MM.1S (cell line): ENCODE measurements at regions not wholly inside any gene's neighbourhood (a gene's known extent, or its start where the extent isn't known, plus 50 kb on each side); places are given as distances from the start of the nearest gene placed in this dataset.

Experiments
- DNase-seq: peaks from one replicate; pipeline ENCODE4 v3.0.0-alpha.2; 2015
- H2AFZ ChIP-seq: fragments of 300-600 bp; sonication (generic); 2 replicates; pipeline ENCODE4 v1.6.0; 2016; ENCODE audit warnings: antibody characterized with exemption, low read length
- H3F3A ChIP-seq: fragments of 300-600 bp; sonication (generic); 2 replicates; pipeline ENCODE4 v1.6.1; 2016; ENCODE audit warnings: mild to moderate bottlenecking, antibody characterized with exemption, low read length, moderate library complexity, mixed read lengths; ENCODE audit not compliant: insufficient read depth
- H3K27ac ChIP-seq: fragments of 300-600 bp; sonication (generic); 2 replicates; pipeline ENCODE4 v1.5.1; 2016; ENCODE audit warnings: mild to moderate bottlenecking, low read length
- H3K27me3 ChIP-seq: fragments of 300-600 bp; sonication (generic); replicated peaks from 2 replicates; pipeline ENCODE4 v1.6.0; 2016; ENCODE audit warnings: low read length; ENCODE audit not compliant: insufficient read depth
- H3K36me3 ChIP-seq: fragments of 300-600 bp; sonication (generic); replicated peaks from 2 replicates; pipeline ENCODE4 v1.6.1; 2016; ENCODE audit warnings: mild to moderate bottlenecking, low read length, mixed read lengths; ENCODE audit not compliant: insufficient read depth
- H3K4me1 ChIP-seq: fragments of 300-600 bp; sonication (generic); 2 replicates; pipeline ENCODE4 v1.6.1; 2016; ENCODE audit warnings: low read length, mixed read lengths
- H3K4me2 ChIP-seq: fragments of 300-600 bp; sonication (generic); 2 replicates; pipeline ENCODE4 v1.6.0; 2016; ENCODE audit warnings: low read depth, low read length
- H3K4me3 ChIP-seq: fragments of 300-600 bp; sonication (generic); 2 replicates; pipeline ENCODE4 v1.5.1; 2016; ENCODE audit warnings: low read length, mixed read lengths
- H3K79me2 ChIP-seq: fragments of 300-600 bp; sonication (generic); 2 replicates; pipeline ENCODE4 v1.6.1; 2016; ENCODE audit warnings: mixed run types, low read length, mixed read lengths
- H3K9ac ChIP-seq: fragments of 300-600 bp; sonication (generic); 2 replicates; pipeline ENCODE4 v1.6.1; 2016; ENCODE audit warnings: low read length, mixed read lengths
- H3K9me2 ChIP-seq: fragments of 300-600 bp; sonication (generic); replicated peaks from 2 replicates; pipeline ENCODE4 v1.6.1; 2016; ENCODE audit warnings: mild to moderate bottlenecking, low read length, mixed read lengths; ENCODE audit not compliant: insufficient read depth
- H3K9me3 ChIP-seq: fragments of 300-600 bp; sonication (generic); replicated peaks from 2 replicates; pipeline ENCODE4 v1.6.1; 2016; ENCODE audit warnings: mild to moderate bottlenecking, low read length, mixed read lengths; ENCODE audit not compliant: insufficient read depth
- H4K20me1 ChIP-seq: fragments of 300-600 bp; sonication (generic); 2 replicates; pipeline ENCODE4 v1.6.1; 2016; ENCODE audit warnings: mild to moderate bottlenecking, low read length, moderate library complexity, mixed read lengths; ENCODE audit not compliant: insufficient read depth
- EZH2 ChIP-seq: fragments of 300-600 bp; sonication (generic); optimal IDR thresholded peaks from 2 replicates; pipeline ENCODE3; 2017; ENCODE audit warnings: low read depth, mild to moderate bottlenecking, antibody characterized with exemption, low read length, mixed read lengths
- EZH2phosphoT487 ChIP-seq: fragments of 300-600 bp; sonication (generic); IDR thresholded peaks from 2 replicates; pipeline ENCODE4 v1.6.1; 2018; ENCODE audit warnings: antibody characterized with exemption, low read length
- TF ChIP-seq, protein P1 (sequence below): fragments of 300-600 bp; sonication (generic); IDR thresholded peaks from 2 replicates; pipeline ENCODE4 v1.5.1; 2016; ENCODE audit warnings: antibody characterized with exemption, low read length, mixed read lengths

DNA sequence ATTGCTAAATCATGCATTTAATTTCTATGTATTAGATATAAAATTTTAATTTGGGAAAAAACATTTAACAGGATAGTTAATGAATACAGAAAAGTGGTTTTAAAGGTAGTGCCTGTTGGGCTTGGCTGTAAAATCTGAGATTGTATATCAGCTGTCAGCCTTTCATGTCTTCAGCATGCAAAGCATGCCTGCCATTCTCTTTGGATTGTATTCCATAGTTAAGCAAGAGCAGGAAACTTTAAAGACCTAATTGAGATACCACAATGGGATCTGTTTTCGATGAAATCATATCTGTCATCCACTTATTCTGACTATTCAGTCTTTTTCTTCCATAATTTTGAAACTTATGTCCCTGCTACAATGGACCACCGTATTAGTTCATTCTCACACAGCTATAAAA is 451.0 kb upstream of the DDI1 start:
- Histone ChIP-seq H4K20me1 (no peaks in the 10 kb centered on the region), H3K9me3 (no peaks in the 10 kb centered on the region), H3K27me3 (no peaks in the 10 kb centered on the region), H2AFZ (no peak overlapping the region), H3K4me2 (no peak overlapping the region), H3K36me3 (no peaks in the 10 kb centered on the region), H3K4me3 (no peak overlapping the region), H3K4me1 (no peaks in the 10 kb centered on the region), H3K79me2 (no peaks in the 10 kb centered on the region), H3K27ac (no peak overlapping the region), H3F3A (no peaks in the 10 kb centered on the region), H3K9ac (no peak overlapping the region), H3K9me2 (no peaks in the 10 kb centered on the region)
- TF ChIP-seq EZH2 (no peak), EZH2phosphoT487 (no peak)
- TF ChIP-seq, protein P1, sequence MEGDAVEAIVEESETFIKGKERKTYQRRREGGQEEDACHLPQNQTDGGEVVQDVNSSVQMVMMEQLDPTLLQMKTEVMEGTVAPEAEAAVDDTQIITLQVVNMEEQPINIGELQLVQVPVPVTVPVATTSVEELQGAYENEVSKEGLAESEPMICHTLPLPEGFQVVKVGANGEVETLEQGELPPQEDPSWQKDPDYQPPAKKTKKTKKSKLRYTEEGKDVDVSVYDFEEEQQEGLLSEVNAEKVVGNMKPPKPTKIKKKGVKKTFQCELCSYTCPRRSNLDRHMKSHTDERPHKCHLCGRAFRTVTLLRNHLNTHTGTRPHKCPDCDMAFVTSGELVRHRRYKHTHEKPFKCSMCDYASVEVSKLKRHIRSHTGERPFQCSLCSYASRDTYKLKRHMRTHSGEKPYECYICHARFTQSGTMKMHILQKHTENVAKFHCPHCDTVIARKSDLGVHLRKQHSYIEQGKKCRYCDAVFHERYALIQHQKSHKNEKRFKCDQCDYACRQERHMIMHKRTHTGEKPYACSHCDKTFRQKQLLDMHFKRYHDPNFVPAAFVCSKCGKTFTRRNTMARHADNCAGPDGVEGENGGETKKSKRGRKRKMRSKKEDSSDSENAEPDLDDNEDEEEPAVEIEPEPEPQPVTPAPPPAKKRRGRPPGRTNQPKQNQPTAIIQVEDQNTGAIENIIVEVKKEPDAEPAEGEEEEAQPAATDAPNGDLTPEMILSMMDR = no peak
- DNase-seq = no peak

DNA sequence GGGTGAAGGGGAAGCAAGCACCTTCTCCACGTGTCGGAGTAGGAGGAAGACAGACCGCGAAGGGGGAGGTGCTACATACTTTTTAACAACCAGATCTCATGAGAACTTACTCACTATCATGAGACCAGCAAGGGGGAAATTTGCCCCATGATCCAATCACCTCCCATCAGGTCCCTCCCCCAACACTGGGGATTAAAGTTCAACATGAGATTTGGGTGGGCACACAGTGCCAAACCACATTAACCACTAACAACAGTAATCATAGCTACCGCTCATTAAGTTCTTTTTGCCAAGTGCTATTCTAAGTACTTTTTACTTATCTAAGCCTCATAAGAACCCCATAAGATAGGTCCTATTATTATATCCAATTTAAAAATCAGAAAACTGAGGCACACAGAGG is 450.5 kb upstream of the DDI1 start:
- H3K4me2 ChIP-seq = no peak overlapping the region
- H3K9me2 ChIP-seq = no peaks in the 10 kb centered on the region
- H3K9me3 ChIP-seq = no peaks in the 10 kb centered on the region
- H3K9ac ChIP-seq = no peak overlapping the region
- no peaks in the 10 kb centered on the region for H3K79me2 ChIP-seq
- no peaks in the 10 kb centered on the region for H3F3A ChIP-seq
- H3K4me1 ChIP-seq = no peaks in the 10 kb centered on the region
- H3K36me3 ChIP-seq = no peaks in the 10 kb centered on the region
- no peak overlapping the region for H3K27ac ChIP-seq
- no peak overlapping the region for H2AFZ ChIP-seq
- H3K4me3 ChIP-seq = no peak overlapping the region
- DNase-seq = no peak
- no peaks in the 10 kb centered on the region for H3K27me3 ChIP-seq
- no peaks in the 10 kb centered on the region for H4K20me1 ChIP-seq
- TF ChIP-seq EZH2 (no peak), EZH2phosphoT487 (no peak)
- TF ChIP-seq, protein P1 = no peak

DNA sequence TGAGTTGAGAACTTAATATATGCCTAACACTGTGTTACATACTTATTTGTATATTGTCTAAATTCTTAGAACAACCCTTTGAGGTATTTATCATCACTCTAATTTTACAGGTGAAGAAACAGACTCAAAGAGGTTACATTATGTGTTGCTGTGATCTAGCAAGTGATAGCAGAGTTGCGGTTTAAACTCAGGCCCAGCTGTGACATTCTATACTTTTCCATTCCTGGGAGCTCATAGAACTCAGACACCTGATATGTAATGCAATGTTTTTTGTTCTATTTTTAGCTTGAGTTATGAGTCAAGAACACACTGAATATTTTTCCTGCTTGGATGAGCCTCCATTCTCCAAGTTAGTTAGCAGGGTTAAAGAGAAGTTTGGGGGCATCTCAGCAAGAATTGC is 449.7 kb upstream of the DDI1 start:
- H2AFZ ChIP-seq = no peak overlapping the region
- no peaks in the 10 kb centered on the region for H3K36me3 ChIP-seq
- no peaks in the 10 kb centered on the region for H3F3A ChIP-seq
- H3K4me1 ChIP-seq = no peaks in the 10 kb centered on the region
- TF ChIP-seq EZH2 = no peak
- TF ChIP-seq, protein P1 = no peak
- TF ChIP-seq EZH2phosphoT487 = no peak
- no peak overlapping the region for H3K27ac ChIP-seq
- no peak overlapping the region for H3K4me2 ChIP-seq
- H3K9me2 ChIP-seq = no peaks in the 10 kb centered on the region
- H3K4me3 ChIP-seq = no peak overlapping the region
- no peaks in the 10 kb centered on the region for H3K9me3 ChIP-seq
- H4K20me1 ChIP-seq = no peaks in the 10 kb centered on the region
- no peaks in the 10 kb centered on the region for H3K79me2 ChIP-seq
- no peak overlapping the region for H3K9ac ChIP-seq
- no peak for DNase-seq
- no peaks in the 10 kb centered on the region for H3K27me3 ChIP-seq
